ENCODE measurements at regions not wholly inside any gene's neighbourhood (a gene's known extent, or its start where the extent isn't known, plus 50 kb on each side); places are given as distances from the start of the nearest gene placed in this dataset.

DNA sequence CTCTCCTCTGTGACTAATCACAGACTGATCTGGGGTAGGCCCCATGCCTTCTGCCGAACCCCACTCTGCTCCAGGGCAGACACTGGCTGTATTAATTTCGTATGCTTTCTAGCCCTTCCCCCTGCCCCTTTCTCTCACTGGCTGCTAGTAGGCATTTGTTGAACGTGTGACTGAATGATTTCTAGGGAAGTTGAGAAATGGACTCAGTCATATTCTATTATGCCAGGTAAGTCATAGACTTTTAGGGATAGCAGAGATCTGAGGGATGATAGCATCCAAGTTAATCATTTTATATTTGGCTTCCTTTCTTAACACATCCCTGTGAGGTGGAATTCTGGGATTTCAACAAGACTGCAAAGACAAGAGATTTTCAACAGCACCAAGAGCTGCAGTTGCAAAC, 166.4 kb downstream of the FGF9 start:
- Histone ChIP-seq H3K4me2 (ENCODE audit: low read depth, low read length, poor library complexity, severe bottlenecking) (no peak overlapping the region), H3K79me2 (ENCODE audit: insufficient read depth, low read length) (no peaks in the 10 kb centered on the region), H3F3A (ENCODE audit: low read depth) (no peaks in the 10 kb centered on the region), H2AFZ (ENCODE audit: low read length) (no peak overlapping the region), H3K9me2 (replicated peaks; ENCODE audit: low read depth, low read length) (no peaks in the 10 kb centered on the region), H3K4me1 (ENCODE audit: insufficient read depth, low read length, poor library complexity, severe bottlenecking) (no peaks in the 10 kb centered on the region), H3K36me3 (ENCODE audit: insufficient read depth, low read length) (no peaks in the 10 kb centered on the region), H3K27me3 (ENCODE audit: insufficient read depth, low read length, poor library complexity, severe bottlenecking) (no peaks in the 10 kb centered on the region), H4K20me1 (ENCODE audit: insufficient read depth, low read length, poor library complexity, severe bottlenecking) (no peaks in the 10 kb centered on the region), H3K9me3 (ENCODE audit: insufficient read depth, low read depth, low read length) (no peaks in the 10 kb centered on the region), H3K9ac (ENCODE audit: low read depth, low read length, poor library complexity, severe bottlenecking) (no peak overlapping the region), H3K4me3 (ENCODE audit: low read length, poor library complexity, severe bottlenecking) (no peak overlapping the region)
- TF ChIP-seq EZH2phosphoT487 (IDR thresholded peaks at IDR 0.05; ENCODE audit: borderline replicate concordance): no peak
- TF ChIP-seq, protein P1, sequence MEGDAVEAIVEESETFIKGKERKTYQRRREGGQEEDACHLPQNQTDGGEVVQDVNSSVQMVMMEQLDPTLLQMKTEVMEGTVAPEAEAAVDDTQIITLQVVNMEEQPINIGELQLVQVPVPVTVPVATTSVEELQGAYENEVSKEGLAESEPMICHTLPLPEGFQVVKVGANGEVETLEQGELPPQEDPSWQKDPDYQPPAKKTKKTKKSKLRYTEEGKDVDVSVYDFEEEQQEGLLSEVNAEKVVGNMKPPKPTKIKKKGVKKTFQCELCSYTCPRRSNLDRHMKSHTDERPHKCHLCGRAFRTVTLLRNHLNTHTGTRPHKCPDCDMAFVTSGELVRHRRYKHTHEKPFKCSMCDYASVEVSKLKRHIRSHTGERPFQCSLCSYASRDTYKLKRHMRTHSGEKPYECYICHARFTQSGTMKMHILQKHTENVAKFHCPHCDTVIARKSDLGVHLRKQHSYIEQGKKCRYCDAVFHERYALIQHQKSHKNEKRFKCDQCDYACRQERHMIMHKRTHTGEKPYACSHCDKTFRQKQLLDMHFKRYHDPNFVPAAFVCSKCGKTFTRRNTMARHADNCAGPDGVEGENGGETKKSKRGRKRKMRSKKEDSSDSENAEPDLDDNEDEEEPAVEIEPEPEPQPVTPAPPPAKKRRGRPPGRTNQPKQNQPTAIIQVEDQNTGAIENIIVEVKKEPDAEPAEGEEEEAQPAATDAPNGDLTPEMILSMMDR (conservative IDR thresholded peaks at IDR 0.05; ENCODE audit: low read length): no peak

DNA sequence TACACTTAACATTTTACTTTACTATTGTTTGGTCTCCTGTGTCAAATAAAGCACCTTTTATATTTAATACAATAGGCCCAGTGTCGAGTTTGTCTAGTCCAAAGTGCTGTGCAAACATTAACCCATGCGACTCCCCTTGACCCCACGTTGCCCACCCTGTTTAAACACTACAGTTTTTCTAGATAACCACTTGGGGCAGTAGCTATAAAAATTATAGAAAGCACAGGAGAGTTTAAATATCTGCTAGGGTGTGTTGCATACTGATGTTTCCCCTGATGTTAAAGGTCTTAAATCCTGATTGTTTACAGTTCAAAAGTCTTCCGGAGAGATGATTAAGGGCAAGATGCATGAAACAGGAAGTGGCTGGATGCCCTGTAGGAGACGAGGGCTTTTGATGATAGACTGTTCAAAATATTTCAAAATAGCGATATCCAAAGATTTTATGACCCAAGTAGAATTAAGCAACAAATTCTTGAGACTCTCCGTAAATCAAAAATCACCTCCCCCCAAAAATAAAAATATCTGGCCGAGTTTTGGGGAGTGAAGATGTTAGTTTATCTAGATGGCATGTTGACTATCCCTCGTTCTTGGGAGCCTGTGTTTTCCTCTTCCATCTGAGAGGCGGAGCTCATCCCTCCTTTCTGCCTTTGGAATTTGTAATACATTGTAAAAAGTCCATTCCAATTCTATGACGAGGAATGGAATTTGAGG, 167.1 kb downstream of the FGF9 start:
- H3K36me3 ChIP-seq (ENCODE audit: insufficient read depth, low read length): no peaks in the 10 kb centered on the region
- H3K79me2 ChIP-seq (ENCODE audit: insufficient read depth, low read length): no peaks in the 10 kb centered on the region
- H2AFZ ChIP-seq (ENCODE audit: low read length): no peak overlapping the region
- H3F3A ChIP-seq (ENCODE audit: low read depth): no peaks in the 10 kb centered on the region
- H3K4me1 ChIP-seq (ENCODE audit: insufficient read depth, low read length, poor library complexity, severe bottlenecking): no peaks in the 10 kb centered on the region
- H3K27me3 ChIP-seq (ENCODE audit: insufficient read depth, low read length, poor library complexity, severe bottlenecking): no peaks in the 10 kb centered on the region
- no peak overlapping the region for H3K4me3 ChIP-seq (ENCODE audit: low read length, poor library complexity, severe bottlenecking)
- H3K9me2 ChIP-seq (replicated peaks; ENCODE audit: low read depth, low read length): no peaks in the 10 kb centered on the region
- H3K9ac ChIP-seq (ENCODE audit: low read depth, low read length, poor library complexity, severe bottlenecking): no peak overlapping the region
- TF ChIP-seq, protein P1 (conservative IDR thresholded peaks at IDR 0.05; ENCODE audit: low read length): 0 out of 2 replicates have a peak, but pooled peaks have one; percentile 23
- no peak for TF ChIP-seq EZH2phosphoT487 (IDR thresholded peaks at IDR 0.05; ENCODE audit: borderline replicate concordance)
- no peaks in the 10 kb centered on the region for H4K20me1 ChIP-seq (ENCODE audit: insufficient read depth, low read length, poor library complexity, severe bottlenecking)
- no peaks in the 10 kb centered on the region for H3K9me3 ChIP-seq (ENCODE audit: insufficient read depth, low read depth, low read length)
- no peak overlapping the region for H3K4me2 ChIP-seq (ENCODE audit: low read depth, low read length, poor library complexity, severe bottlenecking)

- H2AFZ ChIP-seq (ENCODE audit: low read length): no peak overlapping the region
- no peak overlapping the region for H3K4me3 ChIP-seq (ENCODE audit: low read length, poor library complexity, severe bottlenecking)
- no peak overlapping the region for H3K4me2 ChIP-seq (ENCODE audit: low read depth, low read length, poor library complexity, severe bottlenecking)
- H3K9me2 ChIP-seq (replicated peaks; ENCODE audit: low read depth, low read length): no peaks in the 10 kb centered on the region
- no peaks in the 10 kb centered on the region for H3K9me3 ChIP-seq (ENCODE audit: insufficient read depth, low read depth, low read length)
- H3F3A ChIP-seq (ENCODE audit: low read depth): no peaks in the 10 kb centered on the region
- H3K4me1 ChIP-seq (ENCODE audit: insufficient read depth, low read length, poor library complexity, severe bottlenecking): no peaks in the 10 kb centered on the region
- no peaks in the 10 kb centered on the region for H3K79me2 ChIP-seq (ENCODE audit: insufficient read depth, low read length)
- H3K27me3 ChIP-seq (ENCODE audit: insufficient read depth, low read length, poor library complexity, severe bottlenecking): no peaks in the 10 kb centered on the region
- no peaks in the 10 kb centered on the region for H4K20me1 ChIP-seq (ENCODE audit: insufficient read depth, low read length, poor library complexity, severe bottlenecking)
- H3K36me3 ChIP-seq (ENCODE audit: insufficient read depth, low read length): no peaks in the 10 kb centered on the region
- no peak overlapping the region for H3K9ac ChIP-seq (ENCODE audit: low read depth, low read length, poor library complexity, severe bottlenecking)
- TF ChIP-seq EZH2phosphoT487 (IDR thresholded peaks at IDR 0.05; ENCODE audit: borderline replicate concordance): no peak
- TF ChIP-seq, protein P1 (conservative IDR thresholded peaks at IDR 0.05; ENCODE audit: low read length): no peak
Observed at GRCh38 chr13:21846605-21847004, 175.7 kb downstream of the FGF9 start.
